NB4 (cell line): ENCODE measurements at regions not wholly inside any gene's neighbourhood (a gene's known extent, or its start where the extent isn't known, plus 50 kb on each side); places are given as distances from the start of the nearest gene placed in this dataset.

Source experiments
- POLR2A ChIP-seq: IDR thresholded peaks from 2 replicates; pipeline ENCODE4 v1.6.1; 2011; ENCODE audit warnings: mild to moderate bottlenecking; ENCODE audit not compliant: insufficient read length; ENCODE audit errors: extremely low read depth
- TF ChIP-seq, protein P1 (sequence below): IDR thresholded peaks from one replicate; pipeline ENCODE4 v1.5.1; 2012; ENCODE audit warnings: low read depth, low read length

- no peak for TF ChIP-seq POLR2A
- TF ChIP-seq, protein P1, sequence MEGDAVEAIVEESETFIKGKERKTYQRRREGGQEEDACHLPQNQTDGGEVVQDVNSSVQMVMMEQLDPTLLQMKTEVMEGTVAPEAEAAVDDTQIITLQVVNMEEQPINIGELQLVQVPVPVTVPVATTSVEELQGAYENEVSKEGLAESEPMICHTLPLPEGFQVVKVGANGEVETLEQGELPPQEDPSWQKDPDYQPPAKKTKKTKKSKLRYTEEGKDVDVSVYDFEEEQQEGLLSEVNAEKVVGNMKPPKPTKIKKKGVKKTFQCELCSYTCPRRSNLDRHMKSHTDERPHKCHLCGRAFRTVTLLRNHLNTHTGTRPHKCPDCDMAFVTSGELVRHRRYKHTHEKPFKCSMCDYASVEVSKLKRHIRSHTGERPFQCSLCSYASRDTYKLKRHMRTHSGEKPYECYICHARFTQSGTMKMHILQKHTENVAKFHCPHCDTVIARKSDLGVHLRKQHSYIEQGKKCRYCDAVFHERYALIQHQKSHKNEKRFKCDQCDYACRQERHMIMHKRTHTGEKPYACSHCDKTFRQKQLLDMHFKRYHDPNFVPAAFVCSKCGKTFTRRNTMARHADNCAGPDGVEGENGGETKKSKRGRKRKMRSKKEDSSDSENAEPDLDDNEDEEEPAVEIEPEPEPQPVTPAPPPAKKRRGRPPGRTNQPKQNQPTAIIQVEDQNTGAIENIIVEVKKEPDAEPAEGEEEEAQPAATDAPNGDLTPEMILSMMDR = no peak
Observed at GRCh38 chr4:13920901-13921300, 293.4 kb upstream of the BOD1L1 start.
